ENCODE measurements at regions not wholly inside any gene's neighbourhood (a gene's known extent, or its start where the extent isn't known, plus 50 kb on each side); places are given as distances from the start of the nearest gene placed in this dataset.
"Not testable (repeated sequence)": the region's sequence is repeated elsewhere in the genome, so short reads cannot be mapped to it uniquely, and the experiment has no call there.

GRCh38 chr18:66966171-66966570, 362.3 kb upstream of the CDH19 start:
- H3K36me3 Mint-ChIP-seq (ENCODE audit: low read depth) = no peaks in the 10 kb centered on the region
- no peaks in the 10 kb centered on the region for H3K9me3 Mint-ChIP-seq
- POLR2A ChIA-PET = no interaction called here
- no peak overlapping the region for H3K27ac Mint-ChIP-seq
- DNase-seq = no peak
- H3K4me1 Mint-ChIP-seq = no peaks in the 10 kb centered on the region
- no peak overlapping the region for H3K4me3 Mint-ChIP-seq
- CTCF ChIA-PET = no interaction called here
- no peaks in the 10 kb centered on the region for H3K27me3 Mint-ChIP-seq

- H3K36me3 Mint-ChIP-seq (ENCODE audit: low read depth) = no peaks in the 10 kb centered on the region
- H3K4me3 Mint-ChIP-seq = no peak overlapping the region
- no peaks in the 10 kb centered on the region for H3K9me3 Mint-ChIP-seq
- DNase-seq = no peak
- ChIA-PET POLR2A (no interaction called here), CTCF (interaction anchor here (0.5 to 0.7 kb wide), 2 partner anchors 28 to 116 kb away, joined by 3 to 9 read pairs; no protein-coding TSS in a partner anchor)
- no peaks in the 10 kb centered on the region for H3K27me3 Mint-ChIP-seq
- H3K27ac Mint-ChIP-seq = no peak overlapping the region
- H3K4me1 Mint-ChIP-seq = no peaks in the 10 kb centered on the region
These were observed 354.4 kb upstream of the CDH19 start for GRCh38 chr18:66958309-66958708.

GRCh38 chr18:66951750-66952149, 347.9 kb upstream of the CDH19 start:
- DNase-seq = no peak
- Mint-ChIP-seq H3K4me3 (no peak overlapping the region), H3K36me3 (ENCODE audit: low read depth) (no peaks in the 10 kb centered on the region), H3K4me1 (no peaks in the 10 kb centered on the region), H3K9me3 (peaks cover 1% of the 10 kb centered on the region), H3K27me3 (no peaks in the 10 kb centered on the region), H3K27ac (no peak overlapping the region)
- ChIA-PET CTCF (no interaction called here), POLR2A (no interaction called here)

GRCh38 chr18:66949419-66949818, 345.5 kb upstream of the CDH19 start:
- POLR2A ChIA-PET = no interaction called here
- Mint-ChIP-seq H3K27ac (no peak overlapping the region), H3K4me3 (no peak overlapping the region), H3K27me3 (no peaks in the 10 kb centered on the region), H3K9me3 (peaks cover 1% of the 10 kb centered on the region), H3K4me1 (no peaks in the 10 kb centered on the region), H3K36me3 (ENCODE audit: low read depth) (no peaks in the 10 kb centered on the region)
- no peak for DNase-seq
- CTCF ChIA-PET = no interaction called here

GRCh38 chr18:66937546-66937945, 333.7 kb upstream of the CDH19 start:
- POLR2A ChIA-PET = no interaction called here
- no peaks in the 10 kb centered on the region for H3K27me3 Mint-ChIP-seq

GRCh38 chr18:66931010-66931409, 327.1 kb upstream of the CDH19 start:
- POLR2A ChIA-PET = no interaction called here
- H3K27ac Mint-ChIP-seq = no peak overlapping the region
- no peaks in the 10 kb centered on the region for H3K4me1 Mint-ChIP-seq
- H3K36me3 Mint-ChIP-seq (ENCODE audit: low read depth) = no peaks in the 10 kb centered on the region
- H3K27me3 Mint-ChIP-seq = no peaks in the 10 kb centered on the region
- CTCF ChIA-PET = no interaction called here
- no peak overlapping the region for H3K4me3 Mint-ChIP-seq
- peaks cover 7% of the 10 kb centered on the region for H3K9me3 Mint-ChIP-seq
- no peak for DNase-seq

More at GRCh38 chr18:66937546-66937945, 333.7 kb upstream of the CDH19 start:
- Mint-ChIP-seq H3K36me3 (ENCODE audit: low read depth) (no peaks in the 10 kb centered on the region), H3K4me1 (no peaks in the 10 kb centered on the region), H3K27ac (no peak overlapping the region), H3K4me3 (no peak overlapping the region), H3K9me3 (peaks cover 4% of the 10 kb centered on the region)
- CTCF ChIA-PET = no interaction called here
- DNase-seq = no peak

- no peak for DNase-seq
- Mint-ChIP-seq H3K9me3 (no peaks in the 10 kb centered on the region), H3K36me3 (ENCODE audit: low read depth) (no peaks in the 10 kb centered on the region), H3K4me1 (no peaks in the 10 kb centered on the region), H3K4me3 (no peak overlapping the region), H3K27ac (no peak overlapping the region), H3K27me3 (no peaks in the 10 kb centered on the region)
- POLR2A ChIA-PET = no interaction called here
- CTCF ChIA-PET = no interaction called here
These were observed 312.9 kb upstream of the CDH19 start for GRCh38 chr18:66916834-66917233.

GRCh38 chr18:66900837-66901236, 296.9 kb upstream of the CDH19 start:
- POLR2A ChIA-PET = no interaction called here
- Mint-ChIP-seq H3K27ac (no peak overlapping the region), H3K9me3 (no peaks in the 10 kb centered on the region), H3K4me1 (no peaks in the 10 kb centered on the region), H3K27me3 (no peaks in the 10 kb centered on the region), H3K36me3 (ENCODE audit: low read depth) (no peaks in the 10 kb centered on the region), H3K4me3 (no peak overlapping the region)
- CTCF ChIA-PET = no interaction called here
- no peak for DNase-seq

GRCh38 chr18:66895631-66896030, 291.7 kb upstream of the CDH19 start:
- Mint-ChIP-seq H3K36me3 (ENCODE audit: low read depth) (no peaks in the 10 kb centered on the region), H3K4me3 (no peak overlapping the region), H3K27ac (no peak overlapping the region), H3K4me1 (no peaks in the 10 kb centered on the region), H3K27me3 (no peaks in the 10 kb centered on the region), H3K9me3 (no peaks in the 10 kb centered on the region)
- no peak for DNase-seq
- ChIA-PET CTCF (no interaction called here), POLR2A (no interaction called here)

- ChIA-PET POLR2A (no interaction called here), CTCF (no interaction called here)
- Mint-ChIP-seq H3K4me3 (no peak overlapping the region), H3K9me3 (no peaks in the 10 kb centered on the region), H3K27ac (no peak overlapping the region), H3K36me3 (ENCODE audit: low read depth) (no peaks in the 10 kb centered on the region), H3K4me1 (no peaks in the 10 kb centered on the region), H3K27me3 (no peaks in the 10 kb centered on the region)
- DNase-seq = no peak
These were observed 291.0 kb upstream of the CDH19 start for GRCh38 chr18:66894851-66895250.

- POLR2A ChIA-PET; H3K36me3 Mint-ChIP-seq (ENCODE audit: low read depth); H3K4me3 Mint-ChIP-seq; H3K27ac Mint-ChIP-seq; H3K9me3 Mint-ChIP-seq; CTCF ChIA-PET; H3K27me3 Mint-ChIP-seq; H3K4me1 Mint-ChIP-seq; DNase-seq: not testable (repeated sequence)
These were observed 288.5 kb upstream of the CDH19 start for GRCh38 chr18:66892388-66892787.

- POLR2A ChIA-PET = no interaction called here
- Mint-ChIP-seq H3K36me3 (ENCODE audit: low read depth) (no peaks in the 10 kb centered on the region), H3K4me1 (no peaks in the 10 kb centered on the region), H3K27ac (no peak overlapping the region), H3K9me3 (no peaks in the 10 kb centered on the region), H3K27me3 (no peaks in the 10 kb centered on the region), H3K4me3 (no peak overlapping the region)
- no peak for DNase-seq
- CTCF ChIA-PET = no interaction called here
These were observed 271.1 kb upstream of the CDH19 start for GRCh38 chr18:66874812-66875474.

- Mint-ChIP-seq H3K9me3 (no peaks in the 10 kb centered on the region), H3K4me1 (no peaks in the 10 kb centered on the region), H3K27ac (no peak overlapping the region), H3K36me3 (ENCODE audit: low read depth) (no peaks in the 10 kb centered on the region), H3K4me3 (no peak overlapping the region), H3K27me3 (no peaks in the 10 kb centered on the region)
- POLR2A ChIA-PET = no interaction called here
- no peak for DNase-seq
- CTCF ChIA-PET = no interaction called here
These were observed 270.5 kb upstream of the CDH19 start for GRCh38 chr18:66874375-66874774.

- no peak overlapping the region for H3K27ac Mint-ChIP-seq
- POLR2A ChIA-PET = no interaction called here
- no peaks in the 10 kb centered on the region for H3K27me3 Mint-ChIP-seq
- no peaks in the 10 kb centered on the region for H3K4me1 Mint-ChIP-seq
- H3K9me3 Mint-ChIP-seq = no peaks in the 10 kb centered on the region
- no peaks in the 10 kb centered on the region for H3K36me3 Mint-ChIP-seq (ENCODE audit: low read depth)
- no peak overlapping the region for H3K4me3 Mint-ChIP-seq
- no peak for DNase-seq
- CTCF ChIA-PET = no interaction called here
These were observed 270.0 kb upstream of the CDH19 start for GRCh38 chr18:66873899-66874298.

- Mint-ChIP-seq H3K9me3 (no peaks in the 10 kb centered on the region), H3K27ac (no peak overlapping the region), H3K27me3 (no peaks in the 10 kb centered on the region), H3K4me3 (no peak overlapping the region), H3K36me3 (ENCODE audit: low read depth) (no peaks in the 10 kb centered on the region), H3K4me1 (no peaks in the 10 kb centered on the region)
- CTCF ChIA-PET = no interaction called here
- POLR2A ChIA-PET = no interaction called here
- DNase-seq = no peak
These were observed 268.4 kb upstream of the CDH19 start for GRCh38 chr18:66872277-66872676.
